ENCODE measurements at regions not wholly inside any gene's neighbourhood (a gene's known extent, or its start where the extent isn't known, plus 50 kb on each side); places are given as distances from the start of the nearest gene placed in this dataset.
A peak's percentile ranks its signal among the peaks of the same experiment; 100 is the strongest.

DNA sequence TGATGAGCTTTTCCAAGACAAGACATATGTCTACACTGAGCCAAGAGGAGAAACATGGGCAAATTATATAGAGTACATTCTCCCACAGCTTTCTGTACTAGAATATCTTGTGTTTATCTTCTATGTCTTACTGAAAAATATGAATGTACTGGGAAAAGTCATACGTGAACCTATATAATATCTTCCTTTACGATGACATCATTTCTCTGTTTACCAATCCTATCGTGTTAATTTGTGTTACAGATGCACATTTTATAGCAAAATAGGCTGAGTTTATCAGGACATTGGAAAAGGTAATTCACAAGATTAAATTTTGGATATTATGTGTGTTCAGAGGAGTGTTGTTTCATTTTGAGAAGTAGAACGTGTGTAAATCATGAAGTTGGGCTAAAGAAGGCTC lies 452.5 kb upstream of the THRB start:
- Histone ChIP-seq H3K36me3 (ENCODE audit: control insufficient read depth in 2 of 2, insufficient read depth in 1 of 2, low read length in 2 of 2) (no peaks in the 10 kb centered on the region), H3K9me3 (ENCODE audit: control insufficient read depth, insufficient read depth, low read depth, low read length) (no peaks in the 10 kb centered on the region), H3K27ac (ENCODE audit: extremely low read depth, low read depth, low read length) (no peak overlapping the region), H3K4me3 (ENCODE audit: low read depth, low read length) (no peak overlapping the region), H3K4me1 (ENCODE audit: control insufficient read depth, insufficient read depth, low read length) (no peaks in the 10 kb centered on the region)
- ChIA-PET CTCF (interaction anchor here (0.7 kb wide), 1 partner anchor 80 kb away, joined by 5 read pairs; no protein-coding TSS in a partner anchor), POLR2A (no interaction called here)
- TF ChIP-seq, protein P1, sequence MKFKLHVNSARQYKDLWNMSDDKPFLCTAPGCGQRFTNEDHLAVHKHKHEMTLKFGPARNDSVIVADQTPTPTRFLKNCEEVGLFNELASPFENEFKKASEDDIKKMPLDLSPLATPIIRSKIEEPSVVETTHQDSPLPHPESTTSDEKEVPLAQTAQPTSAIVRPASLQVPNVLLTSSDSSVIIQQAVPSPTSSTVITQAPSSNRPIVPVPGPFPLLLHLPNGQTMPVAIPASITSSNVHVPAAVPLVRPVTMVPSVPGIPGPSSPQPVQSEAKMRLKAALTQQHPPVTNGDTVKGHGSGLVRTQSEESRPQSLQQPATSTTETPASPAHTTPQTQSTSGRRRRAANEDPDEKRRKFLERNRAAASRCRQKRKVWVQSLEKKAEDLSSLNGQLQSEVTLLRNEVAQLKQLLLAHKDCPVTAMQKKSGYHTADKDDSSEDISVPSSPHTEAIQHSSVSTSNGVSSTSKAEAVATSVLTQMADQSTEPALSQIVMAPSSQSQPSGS (tag by site-specific recombination; IDR thresholded peaks at IDR 0.05; ENCODE audit: low read depth): peak; percentile 55; the same call in 1 of the 2 replicates
- no peak for TF ChIP-seq ZNF23 (tag by site-specific recombination; IDR thresholded peaks at IDR 0.05; ENCODE audit: borderline replicate concordance)
- TF ChIP-seq GLIS2 (tag by site-specific recombination; IDR thresholded peaks at IDR 0.05): no peak
- TF ChIP-seq ZNF514 (tag by site-specific recombination; IDR thresholded peaks at IDR 0.05): no peak

DNA sequence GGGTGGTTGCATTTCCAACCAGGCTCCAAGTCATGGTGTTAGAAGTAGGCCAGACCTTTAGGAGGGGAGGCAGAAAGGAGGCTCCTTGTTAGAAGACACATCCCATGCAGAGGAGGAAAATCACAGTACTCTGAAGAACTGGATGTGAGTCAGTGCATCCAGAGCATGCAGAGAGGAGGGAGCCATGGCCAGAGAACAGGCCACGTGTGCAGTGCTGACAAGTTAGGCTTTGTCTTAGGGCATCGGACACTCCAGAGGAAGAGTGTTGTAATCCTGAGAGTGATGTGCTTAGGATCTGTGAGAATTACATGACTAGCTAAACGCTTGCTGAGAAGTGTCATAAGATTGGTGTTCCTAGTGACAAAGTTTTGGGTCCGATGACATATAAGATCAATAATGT lies 456.5 kb upstream of the THRB start:
- TF ChIP-seq ZNF571 (tag by site-specific recombination; IDR thresholded peaks at IDR 0.05): no peak
- TF ChIP-seq, protein P1 (tag by site-specific recombination; IDR thresholded peaks at IDR 0.05; ENCODE audit: low read depth): no peak
- no peak for TF ChIP-seq ZNF404 (tag by site-specific recombination; IDR thresholded peaks at IDR 0.05)
- no peak for TF ChIP-seq ZNF274 (IDR thresholded peaks at IDR 0.05; ENCODE audit: low read length)
- TF ChIP-seq ZNF274 (tag by site-specific recombination; IDR thresholded peaks at IDR 0.05; ENCODE audit: borderline replicate concordance): no peak
- POLR2A ChIA-PET: no interaction called here
- Histone ChIP-seq H3K4me3 (ENCODE audit: low read depth, low read length) (no peak overlapping the region), H3K4me1 (ENCODE audit: control insufficient read depth, insufficient read depth, low read length) (no peaks in the 10 kb centered on the region), H3K36me3 (ENCODE audit: control insufficient read depth in 2 of 2, insufficient read depth in 1 of 2, low read length in 2 of 2) (no peaks in the 10 kb centered on the region), H3K27ac (ENCODE audit: extremely low read depth, low read depth, low read length) (no peak overlapping the region), H3K9me3 (ENCODE audit: control insufficient read depth, insufficient read depth, low read depth, low read length) (no peaks in the 10 kb centered on the region)
- CTCF ChIA-PET: no interaction called here

DNA sequence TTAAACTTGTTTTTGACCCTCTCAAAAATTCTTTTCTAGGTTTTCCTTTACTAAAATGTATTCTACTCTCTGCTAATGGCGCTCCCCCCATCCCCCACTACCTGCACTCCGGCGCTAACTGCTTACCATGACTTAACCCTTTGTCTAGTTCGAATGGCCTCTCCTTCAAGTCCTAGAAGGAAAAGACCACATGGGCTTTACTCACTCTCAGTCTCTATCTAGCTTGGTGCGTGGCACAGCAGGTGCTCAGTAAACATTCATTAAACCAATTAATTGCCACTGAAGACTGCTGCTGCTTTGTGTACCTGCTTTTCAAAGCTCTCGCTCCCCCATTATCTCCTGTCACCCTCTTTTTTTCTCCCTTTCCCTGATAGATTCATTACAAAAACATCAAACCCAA lies 457.7 kb upstream of the THRB start:
- no peaks in the 10 kb centered on the region for H3K36me3 ChIP-seq (ENCODE audit: control insufficient read depth in 2 of 2, insufficient read depth in 1 of 2, low read length in 2 of 2)
- CTCF ChIA-PET: no interaction called here
- H3K4me1 ChIP-seq (ENCODE audit: control insufficient read depth, insufficient read depth, low read length): no peaks in the 10 kb centered on the region
- H3K9me3 ChIP-seq (ENCODE audit: control insufficient read depth, insufficient read depth, low read depth, low read length): no peaks in the 10 kb centered on the region
- no peak overlapping the region for H3K27ac ChIP-seq (ENCODE audit: extremely low read depth, low read depth, low read length)
- POLR2A ChIA-PET: no interaction called here
- no peak overlapping the region for H3K4me3 ChIP-seq (ENCODE audit: low read depth, low read length)
- TF ChIP-seq ZNF514 (tag by site-specific recombination; IDR thresholded peaks at IDR 0.05): no peak
- TF ChIP-seq, protein P2, sequence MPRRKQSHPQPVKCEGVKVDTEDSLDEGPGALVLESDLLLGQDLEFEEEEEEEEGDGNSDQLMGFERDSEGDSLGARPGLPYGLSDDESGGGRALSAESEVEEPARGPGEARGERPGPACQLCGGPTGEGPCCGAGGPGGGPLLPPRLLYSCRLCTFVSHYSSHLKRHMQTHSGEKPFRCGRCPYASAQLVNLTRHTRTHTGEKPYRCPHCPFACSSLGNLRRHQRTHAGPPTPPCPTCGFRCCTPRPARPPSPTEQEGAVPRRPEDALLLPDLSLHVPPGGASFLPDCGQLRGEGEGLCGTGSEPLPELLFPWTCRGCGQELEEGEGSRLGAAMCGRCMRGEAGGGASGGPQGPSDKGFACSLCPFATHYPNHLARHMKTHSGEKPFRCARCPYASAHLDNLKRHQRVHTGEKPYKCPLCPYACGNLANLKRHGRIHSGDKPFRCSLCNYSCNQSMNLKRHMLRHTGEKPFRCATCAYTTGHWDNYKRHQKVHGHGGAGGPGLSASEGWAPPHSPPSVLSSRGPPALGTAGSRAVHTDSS (tag by site-specific recombination; IDR thresholded peaks at IDR 0.05): no peak
- TF ChIP-seq KLF1 (tag by site-specific recombination; IDR thresholded peaks at IDR 0.05): no peak
- TF ChIP-seq, protein P3, sequence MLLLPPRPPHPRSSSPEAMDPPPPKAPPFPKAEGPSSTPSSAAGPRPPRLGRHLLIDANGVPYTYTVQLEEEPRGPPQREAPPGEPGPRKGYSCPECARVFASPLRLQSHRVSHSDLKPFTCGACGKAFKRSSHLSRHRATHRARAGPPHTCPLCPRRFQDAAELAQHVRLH (tag by site-specific recombination; IDR thresholded peaks at IDR 0.05): no peak
- TF ChIP-seq, protein P4, sequence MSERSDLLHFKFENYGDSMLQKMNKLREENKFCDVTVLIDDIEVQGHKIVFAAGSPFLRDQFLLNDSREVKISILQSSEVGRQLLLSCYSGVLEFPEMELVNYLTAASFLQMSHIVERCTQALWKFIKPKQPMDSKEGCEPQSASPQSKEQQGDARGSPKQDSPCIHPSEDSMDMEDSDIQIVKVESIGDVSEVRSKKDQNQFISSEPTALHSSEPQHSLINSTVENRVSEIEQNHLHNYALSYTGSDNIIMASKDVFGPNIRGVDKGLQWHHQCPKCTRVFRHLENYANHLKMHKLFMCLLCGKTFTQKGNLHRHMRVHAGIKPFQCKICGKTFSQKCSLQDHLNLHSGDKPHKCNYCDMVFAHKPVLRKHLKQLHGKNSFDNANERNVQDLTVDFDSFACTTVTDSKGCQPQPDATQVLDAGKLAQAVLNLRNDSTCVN (tag by site-specific recombination; optimal IDR thresholded peaks at IDR 0.05): no peak
- TF ChIP-seq ZNF266 (tag by site-specific recombination; IDR thresholded peaks at IDR 0.05; ENCODE audit: low read depth): no peak
- no peak for TF ChIP-seq SETDB1 (IDR thresholded peaks at IDR 0.05; ENCODE audit: insufficient read length, low read length)
- TF ChIP-seq, protein P5, sequence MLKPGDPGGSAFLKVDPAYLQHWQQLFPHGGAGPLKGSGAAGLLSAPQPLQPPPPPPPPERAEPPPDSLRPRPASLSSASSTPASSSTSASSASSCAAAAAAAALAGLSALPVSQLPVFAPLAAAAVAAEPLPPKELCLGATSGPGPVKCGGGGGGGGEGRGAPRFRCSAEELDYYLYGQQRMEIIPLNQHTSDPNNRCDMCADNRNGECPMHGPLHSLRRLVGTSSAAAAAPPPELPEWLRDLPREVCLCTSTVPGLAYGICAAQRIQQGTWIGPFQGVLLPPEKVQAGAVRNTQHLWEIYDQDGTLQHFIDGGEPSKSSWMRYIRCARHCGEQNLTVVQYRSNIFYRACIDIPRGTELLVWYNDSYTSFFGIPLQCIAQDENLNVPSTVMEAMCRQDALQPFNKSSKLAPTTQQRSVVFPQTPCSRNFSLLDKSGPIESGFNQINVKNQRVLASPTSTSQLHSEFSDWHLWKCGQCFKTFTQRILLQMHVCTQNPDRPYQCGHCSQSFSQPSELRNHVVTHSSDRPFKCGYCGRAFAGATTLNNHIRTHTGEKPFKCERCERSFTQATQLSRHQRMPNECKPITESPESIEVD (tag by site-specific recombination; IDR thresholded peaks at IDR 0.05): no peak
- TF ChIP-seq, protein P6, sequence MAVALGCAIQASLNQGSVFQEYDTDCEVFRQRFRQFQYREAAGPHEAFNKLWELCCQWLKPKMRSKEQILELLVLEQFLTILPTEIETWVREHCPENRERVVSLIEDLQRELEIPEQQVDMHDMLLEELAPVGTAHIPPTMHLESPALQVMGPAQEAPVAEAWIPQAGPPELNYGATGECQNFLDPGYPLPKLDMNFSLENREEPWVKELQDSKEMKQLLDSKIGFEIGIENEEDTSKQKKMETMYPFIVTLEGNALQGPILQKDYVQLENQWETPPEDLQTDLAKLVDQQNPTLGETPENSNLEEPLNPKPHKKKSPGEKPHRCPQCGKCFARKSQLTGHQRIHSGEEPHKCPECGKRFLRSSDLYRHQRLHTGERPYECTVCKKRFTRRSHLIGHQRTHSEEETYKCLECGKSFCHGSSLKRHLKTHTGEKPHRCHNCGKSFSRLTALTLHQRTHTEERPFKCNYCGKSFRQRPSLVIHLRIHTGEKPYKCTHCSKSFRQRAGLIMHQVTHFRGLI (tag by site-specific recombination; IDR thresholded peaks at IDR 0.05): no peak
- no peak for TF ChIP-seq ZNF510 (tag by site-specific recombination; IDR thresholded peaks at IDR 0.05; ENCODE audit: insufficient replicate concordance)
- no peak for TF ChIP-seq ZNF629 (tag by site-specific recombination; IDR thresholded peaks at IDR 0.05)
- TF ChIP-seq ZNF558 (tag by site-specific recombination; IDR thresholded peaks at IDR 0.05): no peak
- TF ChIP-seq SCRT1 (tag by site-specific recombination; IDR thresholded peaks at IDR 0.05; ENCODE audit: borderline replicate concordance): no peak
- no peak for TF ChIP-seq ZNF610 (tag by site-specific recombination; IDR thresholded peaks at IDR 0.05; ENCODE audit: borderline replicate concordance)
- no peak for TF ChIP-seq ZNF571 (tag by site-specific recombination; IDR thresholded peaks at IDR 0.05)
- TF ChIP-seq ZNF239 (tag by site-specific recombination; IDR thresholded peaks at IDR 0.05): no peak
- no peak for TF ChIP-seq ZNF623 (tag by site-specific recombination; IDR thresholded peaks at IDR 0.05)

Data from HEK293 (cell line).